Gastroesophageal sphincter (tissue), 3 donors: ENCODE measurements at regions not wholly inside any gene's neighbourhood (a gene's known extent, or its start where the extent isn't known, plus 50 kb on each side); places are given as distances from the start of the nearest gene placed in this dataset.

ENCODE experiments used
- EP300 ChIP-seq: sonication (generic); formaldehyde crosslinking; IDR thresholded peaks from one replicate; pipeline ENCODE4 v1.6.1; 2017; ENCODE audit warnings: antibody characterized with exemption, mild to moderate bottlenecking
- POLR2A ChIP-seq, 2 donors: fragments of 450-650 bp; IDR thresholded peaks; one replicate each; pipeline ENCODE4 v1.6.1; 2017; ENCODE audit warnings: antibody characterized with exemption in 2 of 2, mild to moderate bottlenecking in 2 of 2, moderate library complexity in 1 of 2
- POLR2AphosphoS5 ChIP-seq: sonication (generic); formaldehyde crosslinking; IDR thresholded peaks from one replicate; pipeline ENCODE4 v1.6.1; 2017; ENCODE audit warnings: antibody characterized with exemption
- TF ChIP-seq, protein P1 (sequence below), 4 experiments: fragments of 200-600 bp in 2 of 4; fragments of 450-650 bp in 2 of 4; sonication (generic) in 1 of 4; IDR thresholded peaks; one replicate each; pipeline ENCODE4 v1.5.1; 2017 to 2019; ENCODE audit warnings: antibody characterized with exemption in 4 of 4, mild to moderate bottlenecking in 2 of 4, moderate library complexity in 2 of 4

DNA sequence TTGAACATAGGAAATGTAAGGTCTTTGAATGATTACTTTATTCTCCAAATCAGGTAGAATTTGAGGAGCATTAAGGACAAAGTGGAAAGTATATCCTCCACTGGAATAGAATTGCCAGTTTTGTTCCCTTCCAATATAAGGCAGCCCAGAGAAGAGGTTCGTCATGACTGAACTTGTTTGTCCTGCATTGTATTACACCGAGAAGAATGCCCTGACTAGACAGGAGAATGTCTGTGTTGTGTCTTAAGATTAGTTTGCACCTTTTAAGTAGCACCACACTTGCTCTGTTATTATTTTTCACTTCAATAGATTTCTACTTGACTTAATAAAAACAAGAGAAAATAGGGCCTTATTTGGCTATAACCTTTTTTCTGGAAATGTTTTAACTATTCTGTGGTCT lies 586.2 kb upstream of the PTGER4 start:
- TF ChIP-seq EP300 (no peak), POLR2A (IDR thresholded peaks at IDR 0.05) (no peak), POLR2AphosphoS5 (no peak)
- TF ChIP-seq, protein P1, sequence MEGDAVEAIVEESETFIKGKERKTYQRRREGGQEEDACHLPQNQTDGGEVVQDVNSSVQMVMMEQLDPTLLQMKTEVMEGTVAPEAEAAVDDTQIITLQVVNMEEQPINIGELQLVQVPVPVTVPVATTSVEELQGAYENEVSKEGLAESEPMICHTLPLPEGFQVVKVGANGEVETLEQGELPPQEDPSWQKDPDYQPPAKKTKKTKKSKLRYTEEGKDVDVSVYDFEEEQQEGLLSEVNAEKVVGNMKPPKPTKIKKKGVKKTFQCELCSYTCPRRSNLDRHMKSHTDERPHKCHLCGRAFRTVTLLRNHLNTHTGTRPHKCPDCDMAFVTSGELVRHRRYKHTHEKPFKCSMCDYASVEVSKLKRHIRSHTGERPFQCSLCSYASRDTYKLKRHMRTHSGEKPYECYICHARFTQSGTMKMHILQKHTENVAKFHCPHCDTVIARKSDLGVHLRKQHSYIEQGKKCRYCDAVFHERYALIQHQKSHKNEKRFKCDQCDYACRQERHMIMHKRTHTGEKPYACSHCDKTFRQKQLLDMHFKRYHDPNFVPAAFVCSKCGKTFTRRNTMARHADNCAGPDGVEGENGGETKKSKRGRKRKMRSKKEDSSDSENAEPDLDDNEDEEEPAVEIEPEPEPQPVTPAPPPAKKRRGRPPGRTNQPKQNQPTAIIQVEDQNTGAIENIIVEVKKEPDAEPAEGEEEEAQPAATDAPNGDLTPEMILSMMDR (IDR thresholded peaks at IDR 0.05) = no peak
